ENCODE measurements at regions not wholly inside any gene's neighbourhood (a gene's known extent, or its start where the extent isn't known, plus 50 kb on each side); places are given as distances from the start of the nearest gene placed in this dataset.

DNA sequence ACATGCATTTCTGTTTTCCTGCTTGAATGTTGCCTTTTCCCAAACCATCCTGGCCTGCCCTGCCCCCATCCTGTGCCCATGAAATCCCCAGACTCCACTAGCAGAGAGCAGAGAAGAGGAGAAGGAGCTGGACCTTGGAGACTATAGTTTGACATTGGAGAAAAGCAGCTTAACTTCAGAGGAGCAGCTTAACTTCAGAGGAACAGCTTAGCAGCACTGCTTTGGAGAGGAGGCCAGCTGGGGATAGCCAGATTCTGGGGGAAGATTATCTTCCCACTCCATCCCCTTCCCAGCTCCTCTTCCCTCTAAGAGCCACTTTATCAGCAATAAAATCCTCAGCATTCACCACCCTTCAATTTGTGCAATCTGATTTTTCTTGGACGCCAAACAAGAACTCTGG is 443.0 kb downstream of the PCDH10 start:
- no peak for DNase-seq
- intact Hi-C loops (cut with DNase I; ENCODE audit: low total_unique reads), result no loop called here
- TF ChIP-seq POLR2A (IDR thresholded peaks at IDR 0.05), result no peak
- TF ChIP-seq, protein P1, sequence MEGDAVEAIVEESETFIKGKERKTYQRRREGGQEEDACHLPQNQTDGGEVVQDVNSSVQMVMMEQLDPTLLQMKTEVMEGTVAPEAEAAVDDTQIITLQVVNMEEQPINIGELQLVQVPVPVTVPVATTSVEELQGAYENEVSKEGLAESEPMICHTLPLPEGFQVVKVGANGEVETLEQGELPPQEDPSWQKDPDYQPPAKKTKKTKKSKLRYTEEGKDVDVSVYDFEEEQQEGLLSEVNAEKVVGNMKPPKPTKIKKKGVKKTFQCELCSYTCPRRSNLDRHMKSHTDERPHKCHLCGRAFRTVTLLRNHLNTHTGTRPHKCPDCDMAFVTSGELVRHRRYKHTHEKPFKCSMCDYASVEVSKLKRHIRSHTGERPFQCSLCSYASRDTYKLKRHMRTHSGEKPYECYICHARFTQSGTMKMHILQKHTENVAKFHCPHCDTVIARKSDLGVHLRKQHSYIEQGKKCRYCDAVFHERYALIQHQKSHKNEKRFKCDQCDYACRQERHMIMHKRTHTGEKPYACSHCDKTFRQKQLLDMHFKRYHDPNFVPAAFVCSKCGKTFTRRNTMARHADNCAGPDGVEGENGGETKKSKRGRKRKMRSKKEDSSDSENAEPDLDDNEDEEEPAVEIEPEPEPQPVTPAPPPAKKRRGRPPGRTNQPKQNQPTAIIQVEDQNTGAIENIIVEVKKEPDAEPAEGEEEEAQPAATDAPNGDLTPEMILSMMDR (IDR thresholded peaks at IDR 0.05), result no peak
- Histone ChIP-seq H3K4me3 (no peak overlapping the region), H3K27ac (no peak overlapping the region), H3K9me3 (no peaks in the 10 kb centered on the region), H3K36me3 (no peaks in the 10 kb centered on the region), H3K27me3 (no peaks in the 10 kb centered on the region), H3K4me1 (no peaks in the 10 kb centered on the region)

DNA sequence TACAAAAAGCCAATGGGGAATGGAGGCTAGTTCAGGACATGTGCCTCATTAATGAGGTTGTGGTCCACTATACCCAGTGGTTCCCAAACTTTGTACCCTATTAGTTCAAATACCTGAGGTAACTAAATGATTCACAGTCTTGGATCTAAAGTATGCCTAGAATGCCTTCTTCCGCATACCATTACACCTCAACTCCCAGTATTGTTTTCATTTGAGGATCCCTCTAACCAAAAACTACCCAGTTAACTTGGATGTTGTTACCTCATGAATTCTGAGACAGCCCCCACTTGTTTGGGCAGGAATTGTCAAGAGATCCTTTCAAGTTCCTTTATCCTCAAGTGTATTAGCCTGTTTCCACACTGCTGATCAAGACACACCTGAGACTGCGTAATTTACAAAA is 439.2 kb downstream of the PCDH10 start:
- no peak overlapping the region for H3K4me3 ChIP-seq
- H3K36me3 ChIP-seq, result no peaks in the 10 kb centered on the region
- TF ChIP-seq, protein P1 (IDR thresholded peaks at IDR 0.05), result no peak
- no peak for TF ChIP-seq POLR2A (IDR thresholded peaks at IDR 0.05)
- no peaks in the 10 kb centered on the region for H3K9me3 ChIP-seq
- no peak overlapping the region for H3K27ac ChIP-seq
- intact Hi-C loops (cut with DNase I; ENCODE audit: low total_unique reads), result no loop called here
- DNase-seq, result no peak
- no peaks in the 10 kb centered on the region for H3K27me3 ChIP-seq
- no peaks in the 10 kb centered on the region for H3K4me1 ChIP-seq

DNA sequence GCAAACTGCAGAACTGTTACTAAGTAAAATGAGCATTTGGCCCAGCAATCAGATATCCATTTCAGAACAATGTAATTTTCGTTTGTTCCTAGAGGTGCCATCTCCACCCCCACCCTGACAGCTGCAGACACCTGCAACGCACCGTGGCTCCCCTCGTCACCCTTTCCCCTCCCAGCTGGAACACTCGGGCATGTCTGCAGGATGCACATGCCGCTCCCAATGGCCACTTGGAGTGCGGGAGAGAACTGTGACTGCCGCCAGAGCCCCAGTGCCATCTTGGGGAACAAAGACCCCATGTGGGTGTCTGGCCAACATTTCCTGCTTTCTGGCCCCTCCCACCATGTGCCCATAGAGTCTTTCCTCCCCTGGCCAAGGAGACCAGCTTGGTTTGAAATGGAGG is 436.2 kb downstream of the PCDH10 start:
- no peak overlapping the region for H3K27ac ChIP-seq
- H3K4me3 ChIP-seq, result no peak overlapping the region
- no peak for DNase-seq
- TF ChIP-seq, protein P1 (IDR thresholded peaks at IDR 0.05), result no peak
- TF ChIP-seq POLR2A (IDR thresholded peaks at IDR 0.05), result no peak
- no peaks in the 10 kb centered on the region for H3K27me3 ChIP-seq
- intact Hi-C loops (cut with DNase I; ENCODE audit: low total_unique reads), result no loop called here
- no peaks in the 10 kb centered on the region for H3K4me1 ChIP-seq
- no peaks in the 10 kb centered on the region for H3K9me3 ChIP-seq
- no peaks in the 10 kb centered on the region for H3K36me3 ChIP-seq

DNA sequence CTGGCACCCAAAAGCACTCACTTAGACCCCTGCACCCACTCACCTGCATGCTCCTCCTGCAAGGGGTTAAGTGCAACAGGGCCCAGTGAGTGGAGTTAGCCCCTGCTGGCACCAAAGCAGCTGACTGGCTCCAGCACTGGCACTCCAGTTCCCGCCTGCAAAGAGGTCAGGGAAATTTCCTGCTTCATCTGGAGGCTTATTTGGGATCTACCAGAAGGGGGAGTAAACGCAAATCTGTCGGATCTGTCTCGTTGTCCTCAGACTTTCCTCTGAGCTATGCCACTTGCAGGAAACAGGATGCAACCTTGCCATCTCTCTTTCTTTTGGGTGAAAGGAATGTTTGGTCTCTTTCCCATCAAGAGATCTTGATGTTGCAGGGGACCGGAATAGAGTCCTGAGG is 435.6 kb downstream of the PCDH10 start:
- no peak for TF ChIP-seq POLR2A (IDR thresholded peaks at IDR 0.05)
- TF ChIP-seq, protein P1 (IDR thresholded peaks at IDR 0.05), result no peak
- H3K4me1 ChIP-seq, result no peaks in the 10 kb centered on the region
- H3K27ac ChIP-seq, result no peak overlapping the region
- no peaks in the 10 kb centered on the region for H3K9me3 ChIP-seq
- DNase-seq, result no peak
- no peak overlapping the region for H3K4me3 ChIP-seq
- no peaks in the 10 kb centered on the region for H3K36me3 ChIP-seq
- intact Hi-C loops (cut with DNase I; ENCODE audit: low total_unique reads), result no loop called here
- no peaks in the 10 kb centered on the region for H3K27me3 ChIP-seq

DNA sequence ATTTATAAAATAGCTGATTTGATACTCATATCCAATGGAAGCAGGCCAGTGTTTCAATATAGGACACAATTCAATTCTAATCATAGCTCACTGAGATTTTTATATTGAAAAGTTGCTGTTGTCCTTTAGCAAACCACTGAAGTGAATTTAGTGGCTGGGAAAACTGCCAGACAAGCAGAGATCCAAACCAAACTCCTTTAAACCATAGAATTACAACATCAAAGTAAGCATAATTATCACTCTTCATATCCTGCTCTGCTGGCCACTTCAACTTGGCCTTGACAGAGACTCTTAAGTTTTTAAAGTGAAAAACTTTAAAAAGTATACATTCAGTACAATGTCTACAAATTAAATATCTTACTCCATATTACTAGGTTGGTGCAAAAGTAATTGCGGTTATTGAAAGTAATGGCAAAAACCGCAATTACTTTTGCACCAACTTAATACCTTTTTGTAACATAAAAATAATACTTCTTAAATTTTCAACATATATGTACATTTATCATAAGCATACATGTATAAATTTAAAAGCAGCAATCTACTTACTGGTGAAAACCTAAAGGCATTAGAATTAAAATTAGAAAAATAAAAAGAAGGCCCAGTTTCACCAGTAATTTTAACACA is 433.0 kb downstream of the PCDH10 start:
- Histone ChIP-seq H3K36me3 (no peaks in the 10 kb centered on the region), H3K4me1 (no peaks in the 10 kb centered on the region), H3K9me3 (no peaks in the 10 kb centered on the region), H3K4me3 (no peak overlapping the region), H3K27me3 (no peaks in the 10 kb centered on the region), H3K27ac (no peak overlapping the region)
- TF ChIP-seq POLR2A (IDR thresholded peaks at IDR 0.05), result no peak
- TF ChIP-seq, protein P1 (IDR thresholded peaks at IDR 0.05), result no peak
- no peak for DNase-seq
- intact Hi-C loops (cut with DNase I; ENCODE audit: low total_unique reads), result no loop called here

All from uterus (tissue), 3 donors.